VCaP (cell line): ENCODE measurements at regions not wholly inside any gene's neighbourhood (a gene's known extent, or its start where the extent isn't known, plus 50 kb on each side); places are given as distances from the start of the nearest gene placed in this dataset.

Source experiments
- H3K27ac ChIP-seq: fragments of 450-650 bp; 2 replicates; pipeline ENCODE4 v1.5.1; 2017
- CTCF ChIP-seq: fragments of 450-650 bp; conservative IDR thresholded peaks from 2 replicates; pipeline ENCODE4 v1.5.1; 2017; ENCODE audit warnings: mild to moderate bottlenecking, moderate library complexity

GRCh38 chr2:59428940-59429339 is 1124.5 kb downstream of the BCL11A start:
- H3K27ac ChIP-seq: no peak overlapping the region
- no peak for TF ChIP-seq CTCF

DNA sequence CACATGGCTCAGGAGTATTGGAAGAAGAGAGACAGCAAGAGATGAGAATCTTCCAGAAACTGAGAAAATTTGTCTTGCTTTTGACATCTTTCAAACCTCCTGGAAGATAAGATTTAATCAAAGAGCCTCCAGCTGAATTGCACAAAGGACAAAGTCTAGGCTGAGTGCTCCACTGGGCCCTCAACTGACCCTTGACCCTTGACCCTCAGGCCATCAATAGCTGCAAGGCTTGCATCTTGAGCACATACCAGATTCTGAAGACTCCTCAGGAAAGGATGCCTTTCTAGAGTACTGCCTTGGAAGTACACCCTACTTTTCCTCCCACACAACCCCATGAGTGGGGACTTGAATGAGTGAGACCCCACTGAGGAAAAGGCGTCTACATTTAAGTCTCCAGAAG is 1125.5 kb downstream of the BCL11A start:
- H3K27ac ChIP-seq: no peak overlapping the region
- no peak for TF ChIP-seq CTCF

GRCh38 chr2:59425247-59425646 is 1128.2 kb downstream of the BCL11A start:
- no peak overlapping the region for H3K27ac ChIP-seq
- TF ChIP-seq CTCF: no peak

GRCh38 chr2:59413751-59414570 is 1139.5 kb downstream of the BCL11A start:
- no peak overlapping the region for H3K27ac ChIP-seq
- no peak for TF ChIP-seq CTCF

DNA sequence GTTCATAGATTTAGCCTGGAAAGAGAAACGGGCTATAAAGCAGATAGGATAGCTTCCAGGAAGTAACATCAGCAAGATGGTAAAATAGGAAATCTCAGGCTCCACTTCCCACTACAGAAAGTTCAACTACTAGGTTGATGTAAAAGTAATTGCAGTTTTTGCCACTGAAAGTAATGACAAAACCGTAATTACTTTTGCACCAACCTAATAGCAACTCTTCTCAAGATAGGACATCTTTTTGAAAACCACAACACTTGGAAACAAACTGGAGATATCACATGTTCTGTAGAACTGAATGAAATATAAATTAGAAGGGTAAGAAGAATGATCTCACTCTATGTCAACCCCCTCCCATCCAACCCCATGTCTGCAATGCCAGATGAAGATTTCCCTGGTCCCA is 1154.3 kb downstream of the BCL11A start:
- TF ChIP-seq CTCF: no peak
- no peak overlapping the region for H3K27ac ChIP-seq

DNA sequence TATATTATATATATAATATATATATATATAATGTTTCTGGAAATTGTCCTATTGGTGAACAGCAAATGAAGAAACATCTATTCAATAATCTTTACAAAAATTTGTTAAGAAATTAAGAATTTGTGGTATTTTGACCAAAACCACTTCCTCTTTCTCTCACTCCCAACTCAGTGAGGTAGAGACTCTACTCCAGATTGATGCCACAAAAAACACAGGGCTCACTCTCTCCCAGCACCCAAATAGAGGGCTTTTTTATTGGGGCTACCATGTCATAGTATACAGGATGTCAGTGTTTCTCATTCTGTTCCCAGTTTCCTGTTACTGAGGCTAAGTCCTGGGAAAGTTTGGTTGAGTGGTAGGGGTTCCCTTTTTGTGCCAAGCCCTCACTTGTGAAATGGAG is 1155.4 kb downstream of the BCL11A start:
- TF ChIP-seq CTCF: no peak
- H3K27ac ChIP-seq: no peak overlapping the region

DNA sequence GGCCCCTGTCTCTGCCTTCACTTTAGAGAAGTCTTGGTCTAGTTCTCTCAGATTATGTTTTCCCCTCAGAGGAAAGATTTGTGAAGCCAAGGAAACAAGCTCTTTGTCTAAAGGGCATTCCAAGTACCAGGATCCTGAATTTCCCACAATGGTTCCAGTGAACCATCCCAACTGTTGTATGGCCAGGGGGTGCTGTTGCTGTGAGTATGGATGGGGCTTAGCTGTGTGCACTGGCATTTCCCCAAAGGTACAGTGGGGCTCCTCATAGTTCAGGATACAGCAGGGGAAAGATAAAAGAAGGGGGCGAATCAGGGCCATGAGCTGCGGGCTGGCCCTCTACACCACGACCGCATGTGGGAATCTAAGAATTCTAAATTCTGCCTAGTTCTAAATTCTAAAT is 1154.0 kb upstream of the FANCL start:
- TF ChIP-seq CTCF: no peak

More for the DNA sequence above, 1154.0 kb upstream of the FANCL start:
- H3K27ac ChIP-seq: no peak overlapping the region
